Stomach (tissue), 8 donors: ENCODE measurements at regions not wholly inside any gene's neighbourhood (a gene's known extent, or its start where the extent isn't known, plus 50 kb on each side); places are given as distances from the start of the nearest gene placed in this dataset.
"Not testable (repeated sequence)": the region's sequence is repeated elsewhere in the genome, so short reads cannot be mapped to it uniquely, and the experiment has no call there.

ENCODE experiments used
- DNase-seq, 2 donors: peaks; one replicate each; pipeline versions ENCODE4 v3.0.0 to v3.0.0-alpha.2; 2013 to 2019
- H3K27ac ChIP-seq, 5 donors: fragments of 200-600 bp in 4 of 5; sonication (generic) in 4 of 5; one replicate each; pipeline ENCODE4 v1.5.1; 2013 to 2019; ENCODE audit warnings: mild to moderate bottlenecking in 1 of 5, moderate library complexity in 1 of 5
- H3K27me3 ChIP-seq, 3 donors: fragments of 200-600 bp; sonication (generic); one replicate each; pipeline ENCODE4 v1.5.1; 2017 to 2019; ENCODE audit warnings: mixed run types in 1 of 3
- H3K36me3 ChIP-seq, 4 donors: fragments of 200-600 bp; sonication (generic); 1 replicate in 3 of 4; 2 replicates in 1 of 4; pipeline ENCODE4 v1.5.1; 2016 to 2019
- H3K4me1 ChIP-seq, 4 donors: fragments of 200-600 bp; sonication (generic); one replicate each; pipeline ENCODE4 v1.5.1; 2016 to 2019
- H3K4me3 ChIP-seq, 4 donors: fragments of 200-600 bp; sonication (generic) in 3 of 4; one replicate each; pipeline ENCODE4 v1.5.1; 2016 to 2019; ENCODE audit warnings: mild to moderate bottlenecking in 1 of 4
- H3K9me3 ChIP-seq, 4 donors: fragments of 200-600 bp; sonication (generic); one replicate each; pipeline ENCODE4 v1.5.1; 2016 to 2019
- CTCF ChIP-seq, 7 experiments: fragments of 450-650 bp in 4 of 7; fragments of 200-600 bp in 3 of 7; sonication (generic) in 3 of 7; IDR thresholded peaks; one replicate each; pipeline ENCODE4 v1.5.1; 2016 to 2019; ENCODE audit warnings: antibody characterized with exemption in 7 of 7, control low read depth in 2 of 7, mild to moderate bottlenecking in 1 of 7
- EP300 ChIP-seq: sonication (generic); formaldehyde crosslinking; IDR thresholded peaks from one replicate; pipeline ENCODE4 v1.6.1; 2017; ENCODE audit warnings: antibody characterized with exemption
- POLR2A ChIP-seq, 4 donors: fragments of 450-650 bp; IDR thresholded peaks; one replicate each; pipeline ENCODE4 v1.6.1; 2016; ENCODE audit warnings: antibody characterized with exemption in 4 of 4, control low read depth in 2 of 4, mild to moderate bottlenecking in 1 of 4, moderate library complexity in 1 of 4
- POLR2AphosphoS5 ChIP-seq, 3 donors: sonication (generic); formaldehyde crosslinking; IDR thresholded peaks; one replicate each; pipeline ENCODE4 v1.6.1; 2016; ENCODE audit warnings: antibody characterized with exemption in 3 of 3
- WGBS, 5 donors: extraction: QIAGEN DNeasy Blood & Tissue Kit in 3 of 5; methylation state at CpG; one replicate each; pipeline versions ENCODE4 v1.1.5 to v1.1.7; 2013 to 2018; 5-methylcytosine and 5-hydroxymethylcytosine counted together
- intact Hi-C: fragments of 100-400 bp; cut with DNase I; formaldehyde crosslinking; loops from one replicate; pipeline ENCODE4 v1.15.1; 2023; ENCODE audit warnings: low total_unique reads
- donor health status: healthy with polysubstance abuse.
- donor health status: Bipolar disorder and iron deficiency.
- donor health status: healthy.

- no peak overlapping the region for H3K4me3 ChIP-seq
- TF ChIP-seq POLR2AphosphoS5 (IDR thresholded peaks at IDR 0.05) = no peak
- TF ChIP-seq CTCF (IDR thresholded peaks at IDR 0.05) = no peak
- no peak for TF ChIP-seq POLR2A (IDR thresholded peaks at IDR 0.05)
- TF ChIP-seq EP300 = no peak
- 56 to 70% (median 69%) methylated on average over 3 of the region's 3 CpGs for WGBS, 5 donors
- H3K27ac ChIP-seq = no peak overlapping the region
- peaks cover 0 to 23% (median 3%) of the 10 kb centered on the region in 3 donors for H3K27me3 ChIP-seq
- H3K4me1 ChIP-seq = no peaks in the 10 kb centered on the region
- no peak for DNase-seq
- H3K9me3 ChIP-seq = peaks cover 0 to under 1% (median 0%) of the 10 kb centered on the region in 4 donors
- H3K36me3 ChIP-seq = no peaks in the 10 kb centered on the region
- intact Hi-C loops = no loop called here
Observed at GRCh38 chr2:118750959-118751565, 96.4 kb downstream of the EN1 start.

GRCh38 chr2:118748245-118748885, 99.1 kb downstream of the EN1 start:
- Histone ChIP-seq H3K4me3 (no peak overlapping the region), H3K36me3 (no peaks in the 10 kb centered on the region), H3K27ac (no peak overlapping the region), H3K9me3 (peaks cover 0 to 23% (median 14%) of the 10 kb centered on the region in 4 donors), H3K27me3 (peaks cover 0 to 31% (median 3%) of the 10 kb centered on the region in 3 donors), H3K4me1 (no peaks in the 10 kb centered on the region)
- no peak for DNase-seq
- intact Hi-C loops = no loop called here
- 49 to 73% (median 63%) methylated on average over 3 of the region's 3 CpGs for WGBS, 5 donors
- TF ChIP-seq CTCF (IDR thresholded peaks at IDR 0.05) (no peak), POLR2A (IDR thresholded peaks at IDR 0.05) (no peak), POLR2AphosphoS5 (IDR thresholded peaks at IDR 0.05) (no peak), EP300 (no peak)

- no peak for TF ChIP-seq POLR2A (IDR thresholded peaks at IDR 0.05)
- TF ChIP-seq POLR2AphosphoS5 (IDR thresholded peaks at IDR 0.05) = no peak
- TF ChIP-seq CTCF (IDR thresholded peaks at IDR 0.05) = no peak
- no peak for TF ChIP-seq EP300
- Histone ChIP-seq H3K27ac (no peak overlapping the region), H3K4me1 (no peaks in the 10 kb centered on the region), H3K36me3 (no peaks in the 10 kb centered on the region), H3K9me3 (peaks cover 0 to 23% (median 15%) of the 10 kb centered on the region in 4 donors), H3K4me3 (no peak overlapping the region), H3K27me3 (peaks cover 0 to 24% (median 3%) of the 10 kb centered on the region in 3 donors)
- no peak for DNase-seq
- intact Hi-C loops = no loop called here
Observed at GRCh38 chr2:118747637-118748036, 99.8 kb downstream of the EN1 start.

- intact Hi-C loops = no loop called here
- H3K36me3 ChIP-seq = no peaks in the 10 kb centered on the region
- H3K4me3 ChIP-seq = no peak overlapping the region
- H3K27ac ChIP-seq = no peak overlapping the region
- no peaks in the 10 kb centered on the region for H3K4me1 ChIP-seq
- WGBS, 5 donors = 73 to 85% (median 77%) methylated on average over 5 of the region's 5 CpGs
- no peak for DNase-seq
- TF ChIP-seq CTCF (IDR thresholded peaks at IDR 0.05) = no peak
- H3K9me3 ChIP-seq = peaks cover 0 to 23% (median 15%) of the 10 kb centered on the region in 4 donors
- H3K27me3 ChIP-seq = peaks cover 0 to 21% (median 3%) of the 10 kb centered on the region in 3 donors
Observed at GRCh38 chr2:118747066-118747465, 100.4 kb downstream of the EN1 start.

- H3K27ac ChIP-seq, H3K4me1 ChIP-seq, intact Hi-C loops, DNase-seq, H3K36me3 ChIP-seq, H3K4me3 ChIP-seq: not testable (repeated sequence)
- 71 to 84% (median 75%) methylated on average over 3 of the region's 3 CpGs for WGBS, 5 donors
- Histone ChIP-seq H3K27me3 (peaks cover 0 to 21% (median 3%) of the 10 kb centered on the region in 3 donors), H3K9me3 (peaks cover 0 to 23% (median 15%) of the 10 kb centered on the region in 4 donors)
Observed at GRCh38 chr2:118744682-118745181, 102.7 kb downstream of the EN1 start.
